ENCODE measurements at regions not wholly inside any gene's neighbourhood (a gene's known extent, or its start where the extent isn't known, plus 50 kb on each side); places are given as distances from the start of the nearest gene placed in this dataset.

- TF ChIP-seq POLR2A (IDR thresholded peaks at IDR 0.05) (no peak), CTCF (IDR thresholded peaks at IDR 0.05) (no peak)
Measured at GRCh38 chr16:51231702-51232101, 80.6 kb upstream of the SALL1 start.
